ENCODE measurements at regions not wholly inside any gene's neighbourhood (a gene's known extent, or its start where the extent isn't known, plus 50 kb on each side); places are given as distances from the start of the nearest gene placed in this dataset.

GRCh38 chr4:132245319-132245718 lies 903.8 kb upstream of the PCDH10 start:
- no peaks in the 10 kb centered on the region for H3K79me2 ChIP-seq (ENCODE audit: insufficient read depth, low read length)
- no peak overlapping the region for H3K27ac ChIP-seq (ENCODE audit: low read depth, low read length)
- no peak overlapping the region for H3K4me3 ChIP-seq (ENCODE audit: insufficient read depth, low read length, poor library complexity, severe bottlenecking)
- no peaks in the 10 kb centered on the region for H3K36me3 ChIP-seq (ENCODE audit: low read length)
- H3K27me3 ChIP-seq (ENCODE audit: low read length): no peaks in the 10 kb centered on the region
- H2AFZ ChIP-seq (ENCODE audit: low read depth, low read length, severe bottlenecking): no peak overlapping the region
- H3K4me2 ChIP-seq (ENCODE audit: low read depth, low read length, poor library complexity, severe bottlenecking): no peak overlapping the region
- H3K9me2 ChIP-seq (replicated peaks; ENCODE audit: insufficient read depth, low read length): no peaks in the 10 kb centered on the region
- H3K9ac ChIP-seq (ENCODE audit: low read length): no peak overlapping the region
- H3K9me3 ChIP-seq (ENCODE audit: insufficient read depth, low read length): no peaks in the 10 kb centered on the region
- H3F3A ChIP-seq (ENCODE audit: insufficient read depth): no peaks in the 10 kb centered on the region
- no peaks in the 10 kb centered on the region for H4K20me1 ChIP-seq (ENCODE audit: low read depth, low read length)
- TF ChIP-seq EZH2phosphoT487 (conservative IDR thresholded peaks at IDR 0.05; ENCODE audit: low read length): no peak
- TF ChIP-seq, protein P1, sequence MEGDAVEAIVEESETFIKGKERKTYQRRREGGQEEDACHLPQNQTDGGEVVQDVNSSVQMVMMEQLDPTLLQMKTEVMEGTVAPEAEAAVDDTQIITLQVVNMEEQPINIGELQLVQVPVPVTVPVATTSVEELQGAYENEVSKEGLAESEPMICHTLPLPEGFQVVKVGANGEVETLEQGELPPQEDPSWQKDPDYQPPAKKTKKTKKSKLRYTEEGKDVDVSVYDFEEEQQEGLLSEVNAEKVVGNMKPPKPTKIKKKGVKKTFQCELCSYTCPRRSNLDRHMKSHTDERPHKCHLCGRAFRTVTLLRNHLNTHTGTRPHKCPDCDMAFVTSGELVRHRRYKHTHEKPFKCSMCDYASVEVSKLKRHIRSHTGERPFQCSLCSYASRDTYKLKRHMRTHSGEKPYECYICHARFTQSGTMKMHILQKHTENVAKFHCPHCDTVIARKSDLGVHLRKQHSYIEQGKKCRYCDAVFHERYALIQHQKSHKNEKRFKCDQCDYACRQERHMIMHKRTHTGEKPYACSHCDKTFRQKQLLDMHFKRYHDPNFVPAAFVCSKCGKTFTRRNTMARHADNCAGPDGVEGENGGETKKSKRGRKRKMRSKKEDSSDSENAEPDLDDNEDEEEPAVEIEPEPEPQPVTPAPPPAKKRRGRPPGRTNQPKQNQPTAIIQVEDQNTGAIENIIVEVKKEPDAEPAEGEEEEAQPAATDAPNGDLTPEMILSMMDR (IDR thresholded peaks at IDR 0.05; ENCODE audit: insufficient read depth, low read length, poor library complexity, severe bottlenecking): no peak

GRCh38 chr4:132264176-132264575 lies 884.9 kb upstream of the PCDH10 start:
- Histone ChIP-seq H3K9me2 (replicated peaks; ENCODE audit: insufficient read depth, low read length) (no peaks in the 10 kb centered on the region), H3K27ac (ENCODE audit: low read depth, low read length) (no peak overlapping the region), H3F3A (ENCODE audit: insufficient read depth) (0 out of 2 replicates have a peak, but pooled peaks cover 6% of the 10 kb centered on the region), H3K9ac (ENCODE audit: low read length) (no peak overlapping the region), H3K79me2 (ENCODE audit: insufficient read depth, low read length) (no peaks in the 10 kb centered on the region), H3K4me2 (ENCODE audit: low read depth, low read length, poor library complexity, severe bottlenecking) (no peak overlapping the region), H3K27me3 (ENCODE audit: low read length) (no peaks in the 10 kb centered on the region), H4K20me1 (ENCODE audit: low read depth, low read length) (no peaks in the 10 kb centered on the region), H3K4me3 (ENCODE audit: insufficient read depth, low read length, poor library complexity, severe bottlenecking) (no peak overlapping the region), H3K36me3 (ENCODE audit: low read length) (no peaks in the 10 kb centered on the region), H3K9me3 (ENCODE audit: insufficient read depth, low read length) (no peaks in the 10 kb centered on the region), H2AFZ (ENCODE audit: low read depth, low read length, severe bottlenecking) (no peak overlapping the region)
- no peak for TF ChIP-seq EZH2phosphoT487 (conservative IDR thresholded peaks at IDR 0.05; ENCODE audit: low read length)
- TF ChIP-seq, protein P1 (IDR thresholded peaks at IDR 0.05; ENCODE audit: insufficient read depth, low read length, poor library complexity, severe bottlenecking): no peak

GRCh38 chr4:132266374-132266773 lies 882.7 kb upstream of the PCDH10 start:
- no peak overlapping the region for H2AFZ ChIP-seq (ENCODE audit: low read depth, low read length, severe bottlenecking)
- no peaks in the 10 kb centered on the region for H3K79me2 ChIP-seq (ENCODE audit: insufficient read depth, low read length)
- H3K4me3 ChIP-seq (ENCODE audit: insufficient read depth, low read length, poor library complexity, severe bottlenecking): no peak overlapping the region
- H3K9ac ChIP-seq (ENCODE audit: low read length): no peak overlapping the region
- peak overlapping the region; percentile 63 for H3K27ac ChIP-seq (ENCODE audit: low read depth, low read length)
- no peaks in the 10 kb centered on the region for H3K27me3 ChIP-seq (ENCODE audit: low read length)
- H3K9me3 ChIP-seq (ENCODE audit: insufficient read depth, low read length): no peaks in the 10 kb centered on the region
- H3K4me2 ChIP-seq (ENCODE audit: low read depth, low read length, poor library complexity, severe bottlenecking): peak overlapping the region; percentile 37
- H3K9me2 ChIP-seq (replicated peaks; ENCODE audit: insufficient read depth, low read length): no peaks in the 10 kb centered on the region
- no peaks in the 10 kb centered on the region for H4K20me1 ChIP-seq (ENCODE audit: low read depth, low read length)
- no peaks in the 10 kb centered on the region for H3K36me3 ChIP-seq (ENCODE audit: low read length)
- TF ChIP-seq, protein P1 (IDR thresholded peaks at IDR 0.05; ENCODE audit: insufficient read depth, low read length, poor library complexity, severe bottlenecking): no peak
- TF ChIP-seq EZH2phosphoT487 (conservative IDR thresholded peaks at IDR 0.05; ENCODE audit: low read length): no peak
- 0 out of 2 replicates have a peak, but pooled peaks cover 6% of the 10 kb centered on the region for H3F3A ChIP-seq (ENCODE audit: insufficient read depth)

All from SU-DHL-6 (cell line).